ENCODE measurements at regions not wholly inside any gene's neighbourhood (a gene's known extent, or its start where the extent isn't known, plus 50 kb on each side); places are given as distances from the start of the nearest gene placed in this dataset.
A peak's percentile ranks its signal among the peaks of the same experiment; 100 is the strongest.

DNA sequence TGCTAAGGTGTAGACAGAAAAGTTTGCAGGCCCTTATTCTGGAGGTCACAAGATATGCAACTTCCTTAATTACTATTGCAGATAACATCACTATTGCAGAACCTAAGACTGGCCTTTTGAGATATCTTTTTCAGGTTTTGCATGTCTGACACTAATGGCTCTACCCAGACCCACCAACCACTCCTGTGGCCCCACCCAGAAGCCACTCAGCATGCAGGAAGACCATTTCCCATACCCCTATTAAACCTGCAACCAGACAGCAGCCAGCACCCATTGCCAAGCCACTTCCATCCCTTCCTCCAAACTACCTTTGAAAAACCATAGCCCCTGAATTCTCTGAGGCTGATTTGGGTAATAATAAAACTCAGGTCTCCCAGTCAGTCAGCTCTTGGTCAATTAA lies 297.6 kb downstream of the SLITRK6 start:
- DNase-seq (ENCODE audit: extremely low read depth, low read depth) = no peak
- TF ChIP-seq, protein P1, sequence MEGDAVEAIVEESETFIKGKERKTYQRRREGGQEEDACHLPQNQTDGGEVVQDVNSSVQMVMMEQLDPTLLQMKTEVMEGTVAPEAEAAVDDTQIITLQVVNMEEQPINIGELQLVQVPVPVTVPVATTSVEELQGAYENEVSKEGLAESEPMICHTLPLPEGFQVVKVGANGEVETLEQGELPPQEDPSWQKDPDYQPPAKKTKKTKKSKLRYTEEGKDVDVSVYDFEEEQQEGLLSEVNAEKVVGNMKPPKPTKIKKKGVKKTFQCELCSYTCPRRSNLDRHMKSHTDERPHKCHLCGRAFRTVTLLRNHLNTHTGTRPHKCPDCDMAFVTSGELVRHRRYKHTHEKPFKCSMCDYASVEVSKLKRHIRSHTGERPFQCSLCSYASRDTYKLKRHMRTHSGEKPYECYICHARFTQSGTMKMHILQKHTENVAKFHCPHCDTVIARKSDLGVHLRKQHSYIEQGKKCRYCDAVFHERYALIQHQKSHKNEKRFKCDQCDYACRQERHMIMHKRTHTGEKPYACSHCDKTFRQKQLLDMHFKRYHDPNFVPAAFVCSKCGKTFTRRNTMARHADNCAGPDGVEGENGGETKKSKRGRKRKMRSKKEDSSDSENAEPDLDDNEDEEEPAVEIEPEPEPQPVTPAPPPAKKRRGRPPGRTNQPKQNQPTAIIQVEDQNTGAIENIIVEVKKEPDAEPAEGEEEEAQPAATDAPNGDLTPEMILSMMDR (IDR thresholded peaks at IDR 0.05; ENCODE audit: low read depth, low read length) = no peak

DNA sequence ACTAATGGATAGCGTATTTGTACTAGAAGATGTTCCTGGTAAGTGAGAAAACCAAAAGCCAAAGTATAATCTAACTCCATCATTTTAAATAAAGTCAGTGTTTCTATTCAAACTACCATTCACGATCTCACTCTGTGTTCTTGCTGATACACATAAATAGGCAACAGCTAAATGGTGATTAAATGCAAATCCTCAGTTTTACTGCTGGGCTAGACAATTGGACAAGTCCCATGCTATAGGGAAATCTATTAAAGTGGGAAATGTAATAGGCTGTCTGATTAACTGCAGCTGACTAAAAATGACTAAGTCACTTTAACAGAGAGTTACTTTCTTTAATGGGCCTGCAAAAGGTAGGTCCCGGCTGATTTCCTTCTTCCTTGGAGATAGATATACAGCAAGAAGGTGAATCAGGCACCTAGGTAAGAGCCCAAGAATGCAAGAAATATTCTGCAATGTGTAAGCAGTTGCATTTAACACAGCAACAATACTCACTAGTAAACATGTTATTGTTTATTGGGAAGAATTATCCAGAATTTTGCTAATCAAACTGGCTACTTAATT lies 298.4 kb downstream of the SLITRK6 start:
- TF ChIP-seq, protein P1 (IDR thresholded peaks at IDR 0.05; ENCODE audit: low read depth, low read length) = no peak

DNA sequence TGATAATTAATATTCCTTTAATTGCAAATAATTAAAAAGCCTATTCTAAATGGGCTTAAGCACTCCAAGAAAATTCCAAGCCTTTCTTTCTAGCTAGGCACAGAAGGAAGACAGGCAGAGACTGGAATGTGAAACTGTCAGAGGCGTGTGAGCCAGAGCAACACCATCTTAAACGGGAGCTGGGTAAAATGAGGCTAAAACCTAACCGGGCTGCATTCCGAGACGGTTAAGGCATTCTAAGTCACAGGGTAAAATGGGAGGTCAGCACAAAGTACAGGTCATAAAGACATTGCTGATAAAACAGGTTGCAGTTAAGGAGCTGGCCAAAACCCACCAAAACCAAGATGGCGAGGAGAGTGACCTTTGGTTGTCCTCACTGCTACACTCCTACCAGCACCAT lies 300.4 kb downstream of the SLITRK6 start:
- TF ChIP-seq, protein P1 (IDR thresholded peaks at IDR 0.05; ENCODE audit: low read depth, low read length) = no peak
- no peak for DNase-seq (ENCODE audit: extremely low read depth, low read depth)

More for the DNA sequence above, 298.4 kb downstream of the SLITRK6 start:
- no peak for DNase-seq (ENCODE audit: extremely low read depth, low read depth)

DNA sequence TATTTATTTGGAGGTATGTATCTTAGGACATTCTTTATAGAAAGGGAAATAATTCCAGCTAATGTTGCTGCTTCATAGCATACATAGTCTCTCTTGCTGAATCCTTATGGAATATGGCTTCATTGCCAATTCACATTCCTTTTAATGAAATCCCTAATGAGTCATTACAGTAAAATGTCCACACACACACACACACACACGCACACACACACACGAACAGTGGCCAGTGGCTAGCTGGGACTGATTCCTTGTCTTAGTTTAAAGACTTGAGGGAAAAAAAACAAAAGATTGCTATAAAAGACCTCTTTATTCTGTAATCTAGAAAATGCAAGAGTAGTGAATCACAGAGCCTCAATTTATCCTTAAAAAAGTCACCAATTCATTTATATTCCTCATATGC lies 301.6 kb downstream of the SLITRK6 start:
- TF ChIP-seq, protein P1 (IDR thresholded peaks at IDR 0.05; ENCODE audit: low read depth, low read length) = no peak
- peak; percentile 82 for DNase-seq (ENCODE audit: extremely low read depth, low read depth)

DNA sequence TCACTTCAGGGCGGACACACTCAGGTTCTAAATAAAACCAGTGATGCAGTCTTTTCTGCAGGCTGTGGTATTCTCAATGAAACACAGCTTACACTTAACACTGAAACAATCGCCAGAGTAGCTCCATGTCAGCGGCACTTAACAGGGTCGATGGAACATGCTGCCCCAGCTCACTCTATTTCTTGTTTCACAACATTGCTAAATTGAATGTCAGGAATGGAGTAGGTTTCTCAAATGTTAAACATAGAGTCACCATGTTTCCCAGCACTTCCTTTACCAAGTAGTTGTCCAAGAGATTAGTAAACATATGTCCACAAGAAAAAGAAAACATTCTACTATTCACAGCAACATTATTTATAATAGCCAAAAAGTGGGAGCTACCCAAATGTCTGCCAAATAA lies 306.9 kb downstream of the SLITRK6 start:
- TF ChIP-seq, protein P1 (IDR thresholded peaks at IDR 0.05; ENCODE audit: low read depth, low read length) = no peak
- no peak for DNase-seq (ENCODE audit: extremely low read depth, low read depth)

DNA sequence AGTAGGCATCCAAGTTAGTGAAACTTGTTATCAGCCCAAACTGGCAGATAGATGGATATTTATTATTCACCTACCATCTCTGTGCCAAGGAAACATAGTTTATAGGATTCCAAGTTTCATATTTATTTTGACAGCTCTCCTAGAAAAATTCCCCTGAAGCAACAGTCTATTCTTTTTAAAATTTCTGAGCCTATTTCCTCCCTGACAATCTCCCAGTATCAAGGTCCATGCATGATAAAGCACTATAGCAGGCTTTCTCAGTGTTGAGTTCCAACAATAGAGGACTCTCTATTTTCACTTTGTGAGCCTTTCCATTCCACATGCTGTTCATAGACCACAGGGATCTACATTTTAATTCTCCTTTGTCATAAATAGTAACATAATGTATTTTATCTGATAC lies 312.6 kb downstream of the SLITRK6 start:
- TF ChIP-seq, protein P1 (IDR thresholded peaks at IDR 0.05; ENCODE audit: low read depth, low read length) = no peak
- no peak for DNase-seq (ENCODE audit: extremely low read depth, low read depth)

DNA sequence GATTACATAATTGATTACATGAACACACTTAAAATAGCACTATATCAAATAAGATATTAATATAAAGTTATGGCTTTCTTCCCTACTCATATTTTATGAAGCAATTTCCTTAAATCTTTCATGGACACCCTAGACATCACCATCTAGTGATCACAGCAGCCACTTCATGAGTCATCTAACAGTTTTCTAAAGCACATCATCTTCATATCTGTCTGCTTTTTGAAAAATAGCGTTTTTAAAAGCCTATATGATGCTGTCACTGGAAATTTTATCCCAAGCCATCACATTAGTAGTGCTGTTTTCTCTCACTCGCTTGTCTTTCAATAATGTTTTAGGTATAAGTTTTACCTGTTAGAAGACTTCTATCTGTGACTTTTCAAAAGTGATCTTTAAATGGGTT lies 326.1 kb downstream of the SLITRK6 start:
- DNase-seq (ENCODE audit: extremely low read depth, low read depth) = no peak
- TF ChIP-seq, protein P1 (IDR thresholded peaks at IDR 0.05; ENCODE audit: low read depth, low read length) = no peak

All from AG09319 (cell line).